ENCODE measurements at regions not wholly inside any gene's neighbourhood (a gene's known extent, or its start where the extent isn't known, plus 50 kb on each side); places are given as distances from the start of the nearest gene placed in this dataset.
A peak's percentile ranks its signal among the peaks of the same experiment; 100 is the strongest.

- no peak for DNase-seq
Observed at GRCh38 chr2:12027136-12027535, 280.7 kb downstream of the LPIN1 start.

- no peak for DNase-seq
Observed at GRCh38 chr2:12031866-12032265, 285.4 kb downstream of the LPIN1 start.

- DNase-seq: no peak
Observed at GRCh38 chr2:12032398-12032797, 286.0 kb downstream of the LPIN1 start.

GRCh38 chr2:12032975-12033374 lies 286.5 kb downstream of the LPIN1 start:
- no peak for DNase-seq

- DNase-seq: no peak
Observed at GRCh38 chr2:12033494-12033893, 287.1 kb downstream of the LPIN1 start.

GRCh38 chr2:12034382-12034781 lies 287.9 kb downstream of the LPIN1 start:
- no peak for DNase-seq

GRCh38 chr2:12035029-12035720 lies 288.7 kb downstream of the LPIN1 start:
- DNase-seq: no peak

GRCh38 chr2:12035956-12036639 lies 289.7 kb downstream of the LPIN1 start:
- DNase-seq: no peak

- no peak for DNase-seq
Observed at GRCh38 chr2:12036640-12036983, 290.2 kb downstream of the LPIN1 start.

- no peak for DNase-seq
Observed at GRCh38 chr2:12037301-12037700, 290.9 kb downstream of the LPIN1 start.

- DNase-seq: no peak
Observed at GRCh38 chr2:12041236-12041635, 294.8 kb downstream of the LPIN1 start.

- no peak for DNase-seq
Observed at GRCh38 chr2:12043131-12043530, 296.7 kb downstream of the LPIN1 start.

- no peak for DNase-seq
Observed at GRCh38 chr2:12044857-12045256, 298.4 kb downstream of the LPIN1 start.

- DNase-seq: no peak
Observed at GRCh38 chr2:12045864-12046291, 299.4 kb downstream of the LPIN1 start.

- no peak for DNase-seq
Observed at GRCh38 chr2:12046641-12047040, 300.2 kb downstream of the LPIN1 start.

- no peak for DNase-seq
Observed at GRCh38 chr2:12047761-12048160, 301.3 kb downstream of the LPIN1 start.

GRCh38 chr2:12048550-12048949 lies 302.1 kb downstream of the LPIN1 start:
- no peak for DNase-seq

GRCh38 chr2:12050396-12050795 lies 304.0 kb downstream of the LPIN1 start:
- peak; percentile 48 for DNase-seq

GRCh38 chr2:12051831-12052230 lies 305.4 kb downstream of the LPIN1 start:
- no peak for DNase-seq

GRCh38 chr2:12052796-12053195 lies 306.4 kb downstream of the LPIN1 start:
- DNase-seq: no peak

- DNase-seq: no peak
Observed at GRCh38 chr2:12054956-12055618, 308.7 kb downstream of the LPIN1 start.

GRCh38 chr2:12057436-12058166 lies 311.2 kb downstream of the LPIN1 start:
- no peak for DNase-seq

Measured in skin of body (tissue), 1 donor.